MCF 10A (cell line): ENCODE measurements at regions not wholly inside any gene's neighbourhood (a gene's known extent, or its start where the extent isn't known, plus 50 kb on each side); places are given as distances from the start of the nearest gene placed in this dataset.

Source experiments
- BruUV-seq: library from RNA; stranded (reverse); fragments of 400-500 nt; replicated peaks from 2 replicates; lab custom pipeline; 2021; lab: Mats Ljungman, UMichigan
- CTCF ChIA-PET: fragments of 300-600 bp; sonication (Branson Sonifier 250); formaldehyde crosslinking; extraction: SDS; loops from one replicate; lab custom pipeline; 2021; ENCODE audit warnings: antibody characterized with exemption, inconsistent platforms; lab: Yijun Ruan, JAX
- POLR2A ChIA-PET: fragments of 300-600, 350-650 bp; sonication (Branson Sonifier 250); formaldehyde crosslinking; extraction: SDS; loops from one replicate; lab custom pipeline; 2020; ENCODE audit warnings: antibody characterized with exemption, inconsistent platforms; lab: Yijun Ruan, JAX
- DNase-seq: peaks from one replicate; pipeline ENCODE4 v3.0.0-alpha.2; 2018; ENCODE audit not compliant: unreplicated experiment
- H3K27ac Mint-ChIP-seq: one replicate; pipeline ENCODE4 v1.8.0; 2022; ENCODE audit warnings: mild to moderate bottlenecking, low read depth, mixed read lengths; ENCODE audit not compliant: unreplicated experiment
- H3K27me3 Mint-ChIP-seq: one replicate; pipeline ENCODE4 v1.8.0; 2022; ENCODE audit warnings: mixed read lengths; ENCODE audit not compliant: insufficient read depth, unreplicated experiment
- H3K36me3 Mint-ChIP-seq: one replicate; pipeline ENCODE4 v1.8.0; 2022; ENCODE audit warnings: mild to moderate bottlenecking, moderate library complexity, mixed read lengths; ENCODE audit not compliant: insufficient read depth, unreplicated experiment
- H3K4me1 Mint-ChIP-seq: one replicate; pipeline ENCODE4 v1.8.0; 2022; ENCODE audit warnings: mixed read lengths; ENCODE audit not compliant: insufficient read depth, unreplicated experiment
- H3K4me3 Mint-ChIP-seq: one replicate; pipeline ENCODE4 v1.8.0; 2022; ENCODE audit warnings: mild to moderate bottlenecking, moderate library complexity, mixed read lengths; ENCODE audit not compliant: unreplicated experiment
- H3K9me3 Mint-ChIP-seq: one replicate; pipeline ENCODE4 v1.8.0; 2022; ENCODE audit warnings: mixed read lengths; ENCODE audit not compliant: unreplicated experiment
- intact Hi-C: fragments of 100-400 bp; cut with micrococcal nuclease; formaldehyde crosslinking; loops from 2 replicates; pipeline ENCODE4 v1.14.1; 2022
- TF ChIP-seq, protein P1 (sequence below): fragments of 200-600 bp; IDR thresholded peaks from one replicate; pipeline ENCODE4 v1.8.0; 2022; ENCODE audit warnings: antibody characterized with exemption, mild to moderate bottlenecking; ENCODE audit not compliant: unreplicated experiment

DNA sequence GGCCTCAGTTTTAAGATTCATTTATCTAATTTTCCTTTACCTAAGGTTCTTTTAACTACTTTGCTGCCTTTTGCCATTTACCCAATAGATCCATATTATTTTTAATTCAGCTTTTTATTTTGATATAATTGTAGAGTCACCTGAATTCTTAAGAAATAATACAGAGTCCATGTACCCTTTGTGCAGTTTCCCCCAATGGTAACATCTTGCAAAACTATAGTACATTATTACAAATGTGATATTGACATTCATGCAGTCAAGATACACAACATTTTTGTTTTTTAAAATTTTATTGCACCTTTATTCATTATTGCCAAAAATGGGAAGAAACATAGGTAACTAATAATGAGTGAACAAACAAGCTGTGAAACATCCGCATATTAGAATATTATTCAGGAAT, 208.7 kb upstream of the WDFY3 start:
- DNase-seq: no peak
- intact Hi-C loops: no loop called here
- TF ChIP-seq, protein P1, sequence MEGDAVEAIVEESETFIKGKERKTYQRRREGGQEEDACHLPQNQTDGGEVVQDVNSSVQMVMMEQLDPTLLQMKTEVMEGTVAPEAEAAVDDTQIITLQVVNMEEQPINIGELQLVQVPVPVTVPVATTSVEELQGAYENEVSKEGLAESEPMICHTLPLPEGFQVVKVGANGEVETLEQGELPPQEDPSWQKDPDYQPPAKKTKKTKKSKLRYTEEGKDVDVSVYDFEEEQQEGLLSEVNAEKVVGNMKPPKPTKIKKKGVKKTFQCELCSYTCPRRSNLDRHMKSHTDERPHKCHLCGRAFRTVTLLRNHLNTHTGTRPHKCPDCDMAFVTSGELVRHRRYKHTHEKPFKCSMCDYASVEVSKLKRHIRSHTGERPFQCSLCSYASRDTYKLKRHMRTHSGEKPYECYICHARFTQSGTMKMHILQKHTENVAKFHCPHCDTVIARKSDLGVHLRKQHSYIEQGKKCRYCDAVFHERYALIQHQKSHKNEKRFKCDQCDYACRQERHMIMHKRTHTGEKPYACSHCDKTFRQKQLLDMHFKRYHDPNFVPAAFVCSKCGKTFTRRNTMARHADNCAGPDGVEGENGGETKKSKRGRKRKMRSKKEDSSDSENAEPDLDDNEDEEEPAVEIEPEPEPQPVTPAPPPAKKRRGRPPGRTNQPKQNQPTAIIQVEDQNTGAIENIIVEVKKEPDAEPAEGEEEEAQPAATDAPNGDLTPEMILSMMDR: no peak
- BruUV-seq: no TSS peak
- peaks cover 8% of the 10 kb centered on the region for H3K9me3 Mint-ChIP-seq
- no peaks in the 10 kb centered on the region for H3K36me3 Mint-ChIP-seq
- H3K27me3 Mint-ChIP-seq: no peaks in the 10 kb centered on the region
- H3K4me3 Mint-ChIP-seq: no peak overlapping the region
- no peak overlapping the region for H3K27ac Mint-ChIP-seq
- ChIA-PET CTCF (no interaction called here), POLR2A (no interaction called here)
- H3K4me1 Mint-ChIP-seq: peaks cover 1% of the 10 kb centered on the region

DNA sequence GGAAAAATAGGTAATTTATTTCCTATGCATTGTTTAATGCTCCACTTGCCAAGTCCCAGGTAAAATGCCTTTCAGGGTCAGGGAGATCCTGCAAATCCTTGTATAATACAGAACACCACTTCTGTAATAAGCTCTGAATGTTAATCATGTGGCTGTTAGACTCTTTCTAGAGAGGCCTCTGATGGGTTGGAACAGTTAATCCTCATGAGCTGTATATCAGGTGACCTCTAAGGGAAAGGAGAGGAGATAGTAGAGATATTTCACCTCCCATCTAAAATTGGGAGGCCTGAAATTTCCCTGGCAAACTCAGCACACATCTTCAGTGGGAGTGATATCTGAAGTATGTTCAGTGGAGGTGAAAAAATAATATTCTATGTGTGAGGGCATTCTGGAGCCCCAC, 210.6 kb upstream of the WDFY3 start:
- Mint-ChIP-seq H3K4me3 (no peak overlapping the region), H3K9me3 (peaks cover 6% of the 10 kb centered on the region), H3K4me1 (no peaks in the 10 kb centered on the region), H3K36me3 (no peaks in the 10 kb centered on the region), H3K27me3 (no peaks in the 10 kb centered on the region), H3K27ac (no peak overlapping the region)
- ChIA-PET CTCF (no interaction called here), POLR2A (no interaction called here)
- BruUV-seq: no TSS peak
- intact Hi-C loops: no loop called here
- DNase-seq: no peak
- TF ChIP-seq, protein P1: no peak

DNA sequence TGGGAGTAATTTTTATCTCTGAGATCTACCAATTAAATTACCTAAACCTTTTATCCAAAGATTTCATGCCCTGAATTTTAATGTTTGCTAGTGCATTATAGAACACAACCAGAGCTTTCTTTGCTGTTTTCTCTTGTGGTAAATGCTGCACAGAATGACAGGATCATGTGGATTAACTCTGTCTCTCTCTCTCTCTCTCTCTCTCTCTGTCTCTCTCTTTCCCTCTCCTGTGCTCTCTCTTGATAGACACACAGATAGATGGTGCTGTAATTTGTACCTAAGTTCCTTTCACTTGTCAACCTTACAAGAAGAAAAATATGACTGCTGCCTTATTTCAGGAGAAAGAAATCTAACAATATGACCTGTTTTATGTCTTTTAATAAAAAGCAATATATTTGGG, 211.2 kb upstream of the WDFY3 start:
- ChIA-PET CTCF (interaction anchor here (1.0 kb wide), 1 partner anchor 10 kb away, joined by 3 read pairs; no protein-coding TSS in a partner anchor), POLR2A (no interaction called here)
- BruUV-seq: no TSS peak
- DNase-seq: no peak
- peaks cover under 1% of the 10 kb centered on the region for H3K9me3 Mint-ChIP-seq
- no peaks in the 10 kb centered on the region for H3K4me1 Mint-ChIP-seq
- intact Hi-C loops: no loop called here
- no peaks in the 10 kb centered on the region for H3K36me3 Mint-ChIP-seq
- H3K4me3 Mint-ChIP-seq: no peak overlapping the region
- no peaks in the 10 kb centered on the region for H3K27me3 Mint-ChIP-seq
- H3K27ac Mint-ChIP-seq: no peak overlapping the region
- TF ChIP-seq, protein P1: no peak

DNA sequence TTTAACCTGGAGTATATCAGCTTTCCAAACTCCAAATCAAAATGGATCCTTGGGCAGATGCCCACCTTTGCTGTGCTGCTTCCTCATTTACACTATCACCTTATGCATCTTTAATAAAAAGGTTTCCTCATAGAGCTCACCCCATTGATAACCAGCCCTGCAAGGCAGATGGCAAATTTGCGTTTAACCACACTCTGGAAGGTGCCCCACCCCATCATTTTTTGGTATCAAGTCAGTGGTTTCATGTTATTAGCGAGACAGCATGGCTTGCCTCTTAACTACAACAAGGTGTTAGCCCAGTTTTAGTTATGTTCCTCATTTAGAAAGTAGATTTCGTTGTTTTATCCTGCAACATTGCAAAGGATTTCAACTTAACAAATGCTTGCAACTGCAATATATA, 214.0 kb upstream of the WDFY3 start:
- POLR2A ChIA-PET: no interaction called here
- TF ChIP-seq, protein P1: no peak
- BruUV-seq: no TSS peak
- Mint-ChIP-seq H3K4me1 (no peaks in the 10 kb centered on the region), H3K36me3 (no peaks in the 10 kb centered on the region), H3K27ac (no peak overlapping the region), H3K9me3 (no peaks in the 10 kb centered on the region), H3K4me3 (no peak overlapping the region), H3K27me3 (no peaks in the 10 kb centered on the region)
- no peak for DNase-seq
- intact Hi-C loops: no loop called here
- CTCF ChIA-PET: no interaction called here
